H1 (cell line): ENCODE measurements at regions not wholly inside any gene's neighbourhood (a gene's known extent, or its start where the extent isn't known, plus 50 kb on each side); places are given as distances from the start of the nearest gene placed in this dataset.

ENCODE experiments used
- CTCF ChIA-PET: fragments of 300-600 bp; sonication (Branson Sonifier 250); formaldehyde crosslinking; loops from one replicate; lab custom pipeline; 2021; ENCODE audit not compliant: partially characterized antibody; lab: Charles Lee
- POLR2A ChIA-PET: fragments of 300-600 bp; sonication (Branson Sonifier 250); formaldehyde crosslinking; loops from one replicate; lab custom pipeline; 2021; ENCODE audit warnings: inconsistent platforms; ENCODE audit not compliant: partially characterized antibody; lab: Charles Lee
- DNase-seq, 2 experiments: peaks; one replicate each; pipeline versions ENCODE4 v3.0.0 to v3.0.0-alpha.2; 2010 to 2022; ENCODE audit warnings: low spot score in 2 of 2, low read depth in 1 of 2, mixed read lengths in 1 of 2
- FAIRE-seq: peaks from 2 replicates; lab custom pipeline; 2011; peaks lifted over from hg19 to GRCh38; lab: Jason Lieb, UNC
- H2AFZ ChIP-seq: 2 replicates; pipeline ENCODE4 v1.8.1; 2012; ENCODE audit warnings: low read length, inconsistent platforms
- H2AK5ac ChIP-seq: 2 replicates; pipeline ENCODE4 v1.6.1; 2013; ENCODE audit warnings: low read depth, low read length
- H2BK120ac ChIP-seq: replicated peaks from 2 replicates; pipeline ENCODE3; 2013; ENCODE audit warnings: low read depth, low read length, inconsistent platforms
- H2BK12ac ChIP-seq: 2 replicates; pipeline ENCODE4 v1.6.1; 2013; ENCODE audit warnings: low read depth, low read length
- H2BK15ac ChIP-seq: 2 replicates; pipeline ENCODE4 v1.6.1; 2013; ENCODE audit warnings: low read length
- H2BK20ac ChIP-seq: 2 replicates; pipeline ENCODE4 v1.6.1; 2013; ENCODE audit warnings: low read length
- H2BK5ac ChIP-seq: 2 replicates; pipeline ENCODE4 v1.6.1; 2013; ENCODE audit warnings: low read depth, low read length
- H3K14ac ChIP-seq: 2 replicates; pipeline ENCODE4 v1.6.1; 2013; ENCODE audit warnings: inconsistent platforms; ENCODE audit not compliant: insufficient read length
- H3K18ac ChIP-seq: 2 replicates; pipeline ENCODE4 v1.6.1; 2013; ENCODE audit warnings: low read length; ENCODE audit errors: extremely low read depth
- H3K23ac ChIP-seq: 2 replicates; pipeline ENCODE4 v1.6.1; 2013; ENCODE audit warnings: inconsistent platforms; ENCODE audit not compliant: insufficient read length
- H3K23me2 ChIP-seq: 2 replicates; pipeline ENCODE4 v1.6.1; 2013; ENCODE audit warnings: low read depth, low read length
- H3K27ac ChIP-seq: 2 replicates; pipeline ENCODE4 v1.6.1; 2011; ENCODE audit warnings: low read depth, low read length, inconsistent platforms
- H3K27me3 ChIP-seq, 4 experiments: replicated peaks in 1 of 4; 1 replicate in 1 of 4; 2 replicates in 3 of 4; pipeline versions ENCODE4 v1.6.1 to v1.8.1; 2011 to 2013; ENCODE audit warnings: low read length in 3 of 4, mild to moderate bottlenecking in 3 of 4, inconsistent platforms in 2 of 4, mixed read lengths in 2 of 4, moderate library complexity in 1 of 4; ENCODE audit not compliant: control insufficient read depth in 3 of 4, insufficient read depth in 3 of 4; ENCODE audit errors: extremely low read depth in 1 of 4
- H3K36me3 ChIP-seq, 4 experiments: 2 replicates each; pipeline versions ENCODE4 v1.6.1 to v1.8.1; 2011 to 2013; ENCODE audit warnings: mild to moderate bottlenecking in 4 of 4, low read length in 3 of 4, moderate library complexity in 2 of 4, control low read depth in 1 of 4, inconsistent platforms in 1 of 4; ENCODE audit not compliant: insufficient read depth in 4 of 4, control insufficient read depth in 2 of 4
- H3K4ac ChIP-seq: replicated peaks from 2 replicates; pipeline ENCODE3; 2013; ENCODE audit warnings: low read length, low read depth, mixed read lengths, inconsistent platforms; ENCODE audit not compliant: insufficient read length
- H3K4me1 ChIP-seq, 4 experiments: replicated peaks in 1 of 4; 1 replicate in 1 of 4; 2 replicates in 3 of 4; pipeline versions ENCODE4 v1.6.1 to v1.8.1; 2011 to 2013; ENCODE audit warnings: low read length in 3 of 4, inconsistent platforms in 2 of 4, mixed read lengths in 1 of 4; ENCODE audit not compliant: insufficient read depth in 4 of 4, control insufficient read depth in 3 of 4
- H3K4me2 ChIP-seq, 2 experiments: 2 replicates each; pipeline versions ENCODE4 v1.6.1 to v1.8.1; 2011 to 2013; ENCODE audit warnings: low read depth in 2 of 2, low read length in 2 of 2, control low read depth in 1 of 2, inconsistent platforms in 1 of 2, mild to moderate bottlenecking in 1 of 2; ENCODE audit not compliant: insufficient read depth in 1 of 2
- H3K4me3 ChIP-seq, 4 experiments: fragments of 200-600, 300-600 bp in 1 of 4; sonication (generic), shearing (Covaris generic), sonication (Bioruptor Twin) in 1 of 4; 2 replicates each; pipeline versions ENCODE4 v1.5.1 to v1.8.1; 2011 to 2016; ENCODE audit warnings: low read length in 4 of 4, low read depth in 3 of 4, control low read depth in 2 of 4, inconsistent platforms in 2 of 4, mild to moderate bottlenecking in 2 of 4, mixed read lengths in 1 of 4, moderate library complexity in 1 of 4; ENCODE audit not compliant: insufficient read depth in 2 of 4; ENCODE audit errors: extremely low read depth in 1 of 4
- H3K56ac ChIP-seq: replicated peaks from 2 replicates; pipeline ENCODE3; 2013; ENCODE audit warnings: low read depth, mild to moderate bottlenecking, mixed read lengths, low read length, inconsistent platforms; ENCODE audit not compliant: insufficient read length
- H3K79me1 ChIP-seq: 2 replicates; pipeline ENCODE4 v1.6.1; 2013; ENCODE audit warnings: low read depth, low read length, control low read depth
- H3K79me2 ChIP-seq, 2 experiments: 2 replicates each; pipeline versions ENCODE4 v1.6.1 to v1.8.1; 2012 to 2013; ENCODE audit warnings: low read length in 2 of 2, mild to moderate bottlenecking in 2 of 2, inconsistent platforms in 1 of 2; ENCODE audit not compliant: insufficient read depth in 2 of 2, control insufficient read depth in 1 of 2
- H3K9ac ChIP-seq, 4 experiments: replicated peaks in 1 of 4; 1 replicate in 1 of 4; 2 replicates in 3 of 4; pipeline versions ENCODE4 v1.6.1 to v1.8.1; 2011 to 2013; ENCODE audit warnings: low read depth in 3 of 4, low read length in 3 of 4, control low read depth in 2 of 4, mild to moderate bottlenecking in 2 of 4, moderate library complexity in 2 of 4, inconsistent platforms in 1 of 4; ENCODE audit errors: extremely low read depth in 1 of 4
- H3K9me3 ChIP-seq, 2 experiments: 2 replicates each; pipeline versions ENCODE4 v1.6.1 to v1.8.1; 2012 to 2013; ENCODE audit warnings: mild to moderate bottlenecking in 2 of 2, moderate library complexity in 2 of 2, control low read depth in 1 of 2, inconsistent platforms in 1 of 2, low read depth in 1 of 2, low read length in 1 of 2, mixed read lengths in 1 of 2; ENCODE audit not compliant: insufficient read depth in 2 of 2
- H4K20me1 ChIP-seq, 2 experiments: replicated peaks in 1 of 2; 2 replicates each; pipeline versions ENCODE3 to v1.8.1; 2011 to 2013; ENCODE audit warnings: inconsistent platforms in 2 of 2, low read length in 2 of 2, mild to moderate bottlenecking in 1 of 2; ENCODE audit not compliant: insufficient read depth in 2 of 2, control insufficient read depth in 1 of 2
- H4K5ac ChIP-seq: 2 replicates; pipeline ENCODE4 v1.6.1; 2013; ENCODE audit warnings: low read length, low read depth, mixed read lengths, inconsistent platforms; ENCODE audit not compliant: insufficient read length
- H4K8ac ChIP-seq: 2 replicates; pipeline ENCODE4 v1.8.0; 2013; ENCODE audit warnings: mild to moderate bottlenecking, moderate library complexity, low read length, inconsistent platforms; ENCODE audit not compliant: insufficient read depth; ENCODE audit errors: extremely low read depth
- H4K91ac ChIP-seq: replicated peaks from 2 replicates; pipeline ENCODE3; 2013; ENCODE audit warnings: low read length, mixed read lengths, inconsistent platforms; ENCODE audit not compliant: insufficient read length
- SRF ChIP-seq: IDR thresholded peaks from 2 replicates; pipeline ENCODE4 v1.6.1; 2011; ENCODE audit warnings: mild to moderate bottlenecking, low read depth, low read length, moderate library complexity
- TEAD4 ChIP-seq: IDR thresholded peaks from 2 replicates; pipeline ENCODE4 v1.6.1; 2012; ENCODE audit warnings: low read depth, low read length, inconsistent platforms, mixed read lengths
- WGBS, 2 experiments: shearing (Covaris generic) in 1 of 2; methylation state at CpG; one replicate each; pipeline versions ENCODE4 v1.1.6 to v1.1.7; 2013 to 2015; ENCODE audit warnings: low lambda C conversion rate in 2 of 2, mixed read lengths in 2 of 2, inconsistent platforms in 1 of 2, low coverage in 1 of 2, missing lambda C conversion rate in 1 of 2; ENCODE audit not compliant: insufficient replicate concordance in 2 of 2, insufficient coverage in 1 of 2, insufficient read length in 1 of 2; ENCODE audit errors: extremely low coverage in 1 of 2, missing lambda C conversion rate in 1 of 2; 5-methylcytosine and 5-hydroxymethylcytosine counted together

DNA sequence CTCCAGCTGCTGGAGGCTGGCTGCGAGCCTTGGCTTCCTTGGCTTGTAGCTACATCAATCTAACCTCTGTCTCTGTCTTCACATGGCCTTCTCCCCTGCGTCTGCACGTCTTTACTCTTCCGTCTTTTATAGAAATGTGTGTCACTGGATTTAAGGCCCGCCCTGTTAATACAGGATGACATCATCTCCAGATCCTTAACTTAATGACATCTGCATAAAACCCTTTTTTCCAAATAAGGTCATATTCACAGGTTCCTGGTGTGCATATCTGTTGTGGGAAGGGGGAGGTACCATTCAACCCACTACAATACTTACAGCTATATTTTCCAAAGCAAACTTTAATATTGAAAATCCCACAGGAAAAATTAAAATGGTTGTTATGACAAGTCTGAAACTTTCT lies 165.3 kb upstream of the FOXD3 start:
- no peak overlapping the region for H2BK20ac ChIP-seq
- H4K20me1 ChIP-seq, result no peaks in the 10 kb centered on the region
- H2BK12ac ChIP-seq, result no peak overlapping the region
- peaks cover 0 to 4% (median 0%) of the 10 kb centered on the region in 4 experiments; a peak in 1 of 7 replicates for H3K4me1 ChIP-seq
- H2BK120ac ChIP-seq, result no peak overlapping the region
- H2AFZ ChIP-seq, result no peak overlapping the region
- WGBS, 2 experiments, result 91% methylated on average over 5 of the region's 5 CpGs; no CpG with 5 or more reads in 1 of the 2 experiments
- H2AK5ac ChIP-seq, result no peak overlapping the region
- ChIA-PET CTCF (interaction anchor here (0.8 to 0.9 kb wide), 2 partner anchors 9 to 11 kb away, joined by 3 to 5 read pairs; no protein-coding TSS in a partner anchor), POLR2A (interaction anchor here (0.6 kb wide), 1 partner anchor 33 kb away, joined by 3 read pairs; no protein-coding TSS in a partner anchor)
- no peak for TF ChIP-seq TEAD4
- TF ChIP-seq SRF, result peak; percentile 48; the same call in 1 of the 2 replicates
- no peaks in the 10 kb centered on the region for H3K36me3 ChIP-seq
- no peak overlapping the region for H3K9ac ChIP-seq
- no peak overlapping the region for H2BK5ac ChIP-seq
- no peak overlapping the region for H3K56ac ChIP-seq
- no peak for DNase-seq
- no peak overlapping the region for H3K27ac ChIP-seq
- no peak overlapping the region for H2BK15ac ChIP-seq
- no peak overlapping the region for H4K91ac ChIP-seq
- H3K79me1 ChIP-seq, result no peaks in the 10 kb centered on the region
- H3K27me3 ChIP-seq, result no peaks in the 10 kb centered on the region; a peak in 1 of 7 replicates
- H3K18ac ChIP-seq, result no peak overlapping the region
- no peak overlapping the region for H4K5ac ChIP-seq
- no peak overlapping the region for H3K14ac ChIP-seq
- no peak overlapping the region for H4K8ac ChIP-seq
- H3K23me2 ChIP-seq, result no peaks in the 10 kb centered on the region
- H3K4ac ChIP-seq, result no peak overlapping the region
- H3K23ac ChIP-seq, result no peak overlapping the region
- H3K79me2 ChIP-seq, result no peaks in the 10 kb centered on the region
- no peak overlapping the region for H3K4me3 ChIP-seq
- no peak for FAIRE-seq
- H3K9me3 ChIP-seq, result no peaks in the 10 kb centered on the region
- H3K4me2 ChIP-seq, result no peak overlapping the region
